Spleen (tissue), 11 donors: ENCODE measurements at regions not wholly inside any gene's neighbourhood (a gene's known extent, or its start where the extent isn't known, plus 50 kb on each side); places are given as distances from the start of the nearest gene placed in this dataset.

Source experiments
- DNase-seq: peaks from one replicate; pipeline ENCODE4 v3.0.0-alpha.2; 2020
- H3K27ac ChIP-seq, 8 donors: fragments of 200-600 bp; sonication (generic) in 7 of 8; 1 replicate in 4 of 8; 2 replicates in 4 of 8; pipeline versions ENCODE4 v1.5.0 to v1.8.0; 2016 to 2021; ENCODE audit warnings: inconsistent platforms in 4 of 8, mild to moderate bottlenecking in 4 of 8, moderate library complexity in 1 of 8
- H3K27me3 ChIP-seq, 7 donors: fragments of 200-600 bp; sonication (generic) in 6 of 7; replicated peaks in 1 of 7; 1 replicate in 4 of 7; 2 replicates in 3 of 7; pipeline versions ENCODE4 v1.5.0 to v1.8.0; 2016 to 2021; ENCODE audit warnings: inconsistent platforms in 3 of 7, mild to moderate bottlenecking in 1 of 7
- H3K36me3 ChIP-seq, 6 donors: fragments of 200-600 bp; sonication (generic) in 5 of 6; 1 replicate in 4 of 6; 2 replicates in 2 of 6; pipeline versions ENCODE4 v1.5.0 to v1.8.0; 2016 to 2021; ENCODE audit warnings: inconsistent platforms in 2 of 6
- H3K4me1 ChIP-seq, 6 donors: fragments of 200-600 bp; sonication (generic) in 5 of 6; 1 replicate in 3 of 6; 2 replicates in 3 of 6; pipeline versions ENCODE4 v1.5.0 to v1.8.0; 2016 to 2021; ENCODE audit warnings: inconsistent platforms in 3 of 6
- H3K4me3 ChIP-seq, 8 donors: fragments of 200-600 bp; sonication (generic) in 7 of 8; 1 replicate in 4 of 8; 2 replicates in 4 of 8; pipeline versions ENCODE4 v1.5.0 to v1.8.0; 2016 to 2021; ENCODE audit warnings: inconsistent platforms in 4 of 8, mild to moderate bottlenecking in 4 of 8, moderate library complexity in 2 of 8
- H3K9me3 ChIP-seq, 8 donors: fragments of 200-600 bp; sonication (generic) in 7 of 8; 1 replicate in 4 of 8; 2 replicates in 4 of 8; pipeline versions ENCODE4 v1.5.0 to v1.8.0; 2016 to 2021; ENCODE audit warnings: inconsistent platforms in 4 of 8
- POLR2A ChIP-seq, 3 donors: fragments of 450-650 bp; IDR thresholded peaks; one replicate each; pipeline ENCODE4 v1.5.1; 2017; ENCODE audit warnings: antibody characterized with exemption in 3 of 3, mild to moderate bottlenecking in 1 of 3
- POLR2AphosphoS5 ChIP-seq, 3 donors: sonication (generic); formaldehyde crosslinking; IDR thresholded peaks; one replicate each; pipeline ENCODE4 v1.5.1; 2017; ENCODE audit warnings: antibody characterized with exemption in 3 of 3
- WGBS, 5 donors: extraction: QIAGEN DNeasy Blood & Tissue Kit in 3 of 5; methylation state at CpG; one replicate each; pipeline versions ENCODE4 v1.1.5 to v1.1.7; 2013 to 2018; 5-methylcytosine and 5-hydroxymethylcytosine counted together
- intact Hi-C: fragments of 100-400 bp; cut with DNase I; formaldehyde crosslinking; loops from one replicate; pipeline ENCODE4 v1.15.0; 2023; ENCODE audit warnings: low total_unique reads
- TF ChIP-seq, protein P1 (sequence below), 11 experiments: fragments of 200-600 bp in 7 of 11; fragments of 450-650 bp in 4 of 11; sonication (generic) in 4 of 11; IDR thresholded peaks in 8 of 11; conservative IDR thresholded peaks in 3 of 11; 1 replicate in 7 of 11; 2 replicates in 4 of 11; pipeline versions ENCODE4 v1.4.0 to v1.8.0; 2016 to 2021; ENCODE audit warnings: antibody characterized with exemption in 11 of 11, inconsistent platforms in 4 of 11, mild to moderate bottlenecking in 1 of 11
- donor health status: healthy with polysubstance abuse.
- donor health status: DM: no; HTN: no; CAD: no; lungs with moderate emphysema.
- donor health status: DM: no; HTN: no; CAD: no.
- donor health status: Bipolar disorder and iron deficiency.
- donor health status: healthy.
- donor health status: DM: no; HTN: no; CAD: no.
- donor health status: DM: yes; HTN: yes; CAD: no.

DNA sequence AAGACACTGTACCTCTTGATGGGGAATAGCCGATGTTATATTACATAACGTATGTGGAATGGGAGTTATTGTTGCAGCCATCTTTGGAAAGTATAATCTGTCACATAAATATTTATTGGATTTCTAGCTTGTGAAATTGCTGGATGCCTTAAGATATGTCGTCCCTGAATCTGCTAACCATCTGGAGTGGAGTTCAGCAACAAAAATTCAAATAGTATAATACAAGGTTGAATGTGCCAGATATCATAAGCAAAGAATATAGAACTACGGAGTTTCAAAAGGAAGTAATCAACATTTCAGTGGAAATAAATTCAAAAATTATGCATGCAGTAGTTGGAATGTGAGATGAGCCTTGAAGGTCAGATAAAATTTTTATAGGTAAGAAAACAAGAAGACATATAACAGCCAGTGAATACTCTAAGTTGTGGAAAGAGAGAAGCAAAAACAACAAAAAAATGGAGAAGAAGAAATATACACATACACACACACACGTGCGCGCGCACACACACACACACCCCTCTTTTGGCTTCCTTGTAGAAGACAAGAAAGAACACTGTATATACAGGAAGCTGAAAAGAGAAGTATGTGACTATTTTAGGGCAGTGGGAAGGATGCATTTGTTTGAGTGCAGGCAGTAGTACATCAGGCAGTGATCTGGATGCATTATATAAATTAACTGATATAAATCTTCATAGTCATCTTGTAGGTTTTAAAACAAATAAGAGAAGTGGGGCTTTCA lies 516.7 kb downstream of the KCNT2 start:
- Histone ChIP-seq H3K27ac (no peak overlapping the region), H3K4me3 (no peak overlapping the region), H3K4me1 (no peaks in the 10 kb centered on the region), H3K9me3 (no peaks in the 10 kb centered on the region), H3K36me3 (no peaks in the 10 kb centered on the region), H3K27me3 (no peaks in the 10 kb centered on the region)
- no peak for DNase-seq
- no peak for TF ChIP-seq POLR2AphosphoS5 (IDR thresholded peaks at IDR 0.05)
- TF ChIP-seq, protein P1, sequence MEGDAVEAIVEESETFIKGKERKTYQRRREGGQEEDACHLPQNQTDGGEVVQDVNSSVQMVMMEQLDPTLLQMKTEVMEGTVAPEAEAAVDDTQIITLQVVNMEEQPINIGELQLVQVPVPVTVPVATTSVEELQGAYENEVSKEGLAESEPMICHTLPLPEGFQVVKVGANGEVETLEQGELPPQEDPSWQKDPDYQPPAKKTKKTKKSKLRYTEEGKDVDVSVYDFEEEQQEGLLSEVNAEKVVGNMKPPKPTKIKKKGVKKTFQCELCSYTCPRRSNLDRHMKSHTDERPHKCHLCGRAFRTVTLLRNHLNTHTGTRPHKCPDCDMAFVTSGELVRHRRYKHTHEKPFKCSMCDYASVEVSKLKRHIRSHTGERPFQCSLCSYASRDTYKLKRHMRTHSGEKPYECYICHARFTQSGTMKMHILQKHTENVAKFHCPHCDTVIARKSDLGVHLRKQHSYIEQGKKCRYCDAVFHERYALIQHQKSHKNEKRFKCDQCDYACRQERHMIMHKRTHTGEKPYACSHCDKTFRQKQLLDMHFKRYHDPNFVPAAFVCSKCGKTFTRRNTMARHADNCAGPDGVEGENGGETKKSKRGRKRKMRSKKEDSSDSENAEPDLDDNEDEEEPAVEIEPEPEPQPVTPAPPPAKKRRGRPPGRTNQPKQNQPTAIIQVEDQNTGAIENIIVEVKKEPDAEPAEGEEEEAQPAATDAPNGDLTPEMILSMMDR (IDR thresholded peaks at IDR 0.05 in 8 of 11, conservative IDR thresholded peaks at IDR 0.05 in 3 of 11), result no peak
- TF ChIP-seq POLR2A (IDR thresholded peaks at IDR 0.05), result no peak
- 58 to 67% (median 63%) methylated on average over 8 of the region's 8 CpGs for WGBS, 5 donors
- intact Hi-C loops, result no loop called here

DNA sequence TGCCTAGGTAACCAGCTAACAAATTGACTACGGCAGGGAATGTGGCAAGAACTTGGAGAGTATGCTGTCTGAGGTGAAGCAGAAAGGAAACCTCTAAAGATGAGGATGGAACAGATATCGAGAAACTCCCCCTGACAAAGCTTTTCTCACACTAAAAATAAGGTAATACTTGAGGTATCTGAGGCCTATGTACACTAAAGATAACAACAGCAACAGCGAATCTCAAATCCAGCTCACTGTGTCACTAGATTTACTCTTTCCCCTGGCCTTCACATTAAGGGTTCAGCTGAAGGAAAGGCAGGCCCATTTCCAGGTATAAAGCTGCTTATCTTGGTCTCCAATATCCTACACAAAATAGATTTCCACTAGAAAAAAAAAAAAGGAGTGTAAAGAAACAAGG lies 518.0 kb downstream of the KCNT2 start:
- DNase-seq, result no peak
- intact Hi-C loops, result no loop called here
- Histone ChIP-seq H3K4me3 (no peak overlapping the region), H3K4me1 (no peaks in the 10 kb centered on the region), H3K27me3 (no peaks in the 10 kb centered on the region), H3K36me3 (no peaks in the 10 kb centered on the region), H3K27ac (no peak overlapping the region), H3K9me3 (no peaks in the 10 kb centered on the region)
- WGBS, 5 donors, result 56 to 65% (median 61%) methylated on average over 3 of the region's 3 CpGs
- TF ChIP-seq POLR2AphosphoS5 (IDR thresholded peaks at IDR 0.05) (no peak), POLR2A (IDR thresholded peaks at IDR 0.05) (no peak)
- TF ChIP-seq, protein P1 (IDR thresholded peaks at IDR 0.05 in 8 of 11, conservative IDR thresholded peaks at IDR 0.05 in 3 of 11), result no peak

GRCh38 chr1:196088541-196088940 lies 519.7 kb downstream of the KCNT2 start:
- TF ChIP-seq, protein P1 (IDR thresholded peaks at IDR 0.05 in 8 of 11, conservative IDR thresholded peaks at IDR 0.05 in 3 of 11), result no peak
- no peak for TF ChIP-seq POLR2AphosphoS5 (IDR thresholded peaks at IDR 0.05)
- no peak for TF ChIP-seq POLR2A (IDR thresholded peaks at IDR 0.05)
- intact Hi-C loops, result no loop called here
- Histone ChIP-seq H3K9me3 (no peaks in the 10 kb centered on the region), H3K27ac (no peak overlapping the region), H3K27me3 (no peaks in the 10 kb centered on the region), H3K36me3 (no peaks in the 10 kb centered on the region), H3K4me3 (no peak overlapping the region), H3K4me1 (no peaks in the 10 kb centered on the region)
- WGBS, 5 donors, result 79 to 87% (median 82%) methylated on average over 10 of the region's 10 CpGs
- DNase-seq, result no peak

DNA sequence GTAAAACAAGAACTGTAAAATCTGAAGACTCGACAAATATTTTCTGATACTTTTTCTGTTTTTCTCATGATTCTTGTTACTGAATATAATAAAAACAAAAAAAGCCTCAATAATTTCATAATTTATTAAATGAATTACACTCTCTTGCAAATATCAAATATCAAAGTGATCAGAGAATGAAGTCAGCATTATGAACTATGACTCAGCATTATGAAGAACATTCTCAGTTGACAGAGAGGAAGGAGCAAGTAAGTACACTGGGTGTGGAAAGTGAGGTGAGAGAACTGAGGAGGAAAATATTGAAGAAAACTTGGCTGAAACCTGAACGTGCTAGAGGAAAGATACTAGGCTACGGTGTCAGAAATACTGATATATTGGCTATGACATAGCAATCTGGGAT lies 529.5 kb downstream of the KCNT2 start:
- no peak for DNase-seq
- no peaks in the 10 kb centered on the region for H3K4me1 ChIP-seq
- no peak overlapping the region for H3K4me3 ChIP-seq
- WGBS, 5 donors, result 54 to 69% (median 59%) methylated on average over 3 of the region's 3 CpGs
- H3K36me3 ChIP-seq, result no peaks in the 10 kb centered on the region
- intact Hi-C loops, result no loop called here
- H3K27ac ChIP-seq, result no peak overlapping the region
- no peaks in the 10 kb centered on the region for H3K27me3 ChIP-seq
- H3K9me3 ChIP-seq, result no peaks in the 10 kb centered on the region
- TF ChIP-seq, protein P1 (IDR thresholded peaks at IDR 0.05 in 8 of 11, conservative IDR thresholded peaks at IDR 0.05 in 3 of 11), result no peak
- no peak for TF ChIP-seq POLR2A (IDR thresholded peaks at IDR 0.05)
- no peak for TF ChIP-seq POLR2AphosphoS5 (IDR thresholded peaks at IDR 0.05)
